ENCODE measurements at regions not wholly inside any gene's neighbourhood (a gene's known extent, or its start where the extent isn't known, plus 50 kb on each side); places are given as distances from the start of the nearest gene placed in this dataset.

- TF ChIP-seq CTCF (IDR thresholded peaks at IDR 0.05), result no peak
- no peak for TF ChIP-seq SIN3A (IDR thresholded peaks at IDR 0.05; ENCODE audit: borderline replicate concordance, insufficient read depth, low read depth, low read length)
- no peak for TF ChIP-seq POLR2AphosphoS5 (IDR thresholded peaks at IDR 0.05; ENCODE audit: low read depth, low read length)
- no peak for TF ChIP-seq TCF7L2 (IDR thresholded peaks at IDR 0.05; ENCODE audit: low read depth, low read length)
Measured at GRCh38 chr2:139909136-139909535, 1128.9 kb upstream of the NXPH2 start.
